ENCODE measurements at regions not wholly inside any gene's neighbourhood (a gene's known extent, or its start where the extent isn't known, plus 50 kb on each side); places are given as distances from the start of the nearest gene placed in this dataset.

- H3K4me3 ChIP-seq (ENCODE audit: low read length): no peak overlapping the region
- H3K27me3 ChIP-seq (replicated peaks; ENCODE audit: control insufficient read depth, insufficient read depth, low read length): no peaks in the 10 kb centered on the region
- H3K4me1 ChIP-seq (ENCODE audit: control insufficient read depth, insufficient read depth, low read length): peaks cover 23% of the 10 kb centered on the region
- DNase-seq (ENCODE audit: low read depth): no peak
- H3K36me3 ChIP-seq (ENCODE audit: control insufficient read depth, insufficient read depth, low read length, severe bottlenecking): no peaks in the 10 kb centered on the region
- H3K9ac ChIP-seq (ENCODE audit: low read length): no peak overlapping the region
- H3K9me3 ChIP-seq (ENCODE audit: control insufficient read depth, low read length): no peaks in the 10 kb centered on the region
These were observed 61.5 kb upstream of the GALNT10 start for GRCh38 chr5:154129013-154129412.

GRCh38 chr5:154129921-154130320 is 60.6 kb upstream of the GALNT10 start:
- H3K9me3 ChIP-seq (ENCODE audit: control insufficient read depth, low read length): no peaks in the 10 kb centered on the region
- DNase-seq (ENCODE audit: low read depth): no peak
- H3K4me1 ChIP-seq (ENCODE audit: control insufficient read depth, insufficient read depth, low read length): peaks cover 23% of the 10 kb centered on the region
- H3K9ac ChIP-seq (ENCODE audit: low read length): no peak overlapping the region
- H3K4me3 ChIP-seq (ENCODE audit: low read length): no peak overlapping the region
- no peaks in the 10 kb centered on the region for H3K36me3 ChIP-seq (ENCODE audit: control insufficient read depth, insufficient read depth, low read length, severe bottlenecking)
- peaks cover 3% of the 10 kb centered on the region for H3K27me3 ChIP-seq (replicated peaks; ENCODE audit: control insufficient read depth, insufficient read depth, low read length)

- H3K9me3 ChIP-seq (ENCODE audit: control insufficient read depth, low read length): no peaks in the 10 kb centered on the region
- peaks cover 3% of the 10 kb centered on the region for H3K27me3 ChIP-seq (replicated peaks; ENCODE audit: control insufficient read depth, insufficient read depth, low read length)
- DNase-seq (ENCODE audit: low read depth): no peak
- H3K9ac ChIP-seq (ENCODE audit: low read length): no peak overlapping the region
- H3K4me1 ChIP-seq (ENCODE audit: control insufficient read depth, insufficient read depth, low read length): peaks cover 23% of the 10 kb centered on the region
- no peaks in the 10 kb centered on the region for H3K36me3 ChIP-seq (ENCODE audit: control insufficient read depth, insufficient read depth, low read length, severe bottlenecking)
- no peak overlapping the region for H3K4me3 ChIP-seq (ENCODE audit: low read length)
These were observed 58.7 kb upstream of the GALNT10 start for GRCh38 chr5:154131817-154132216.

GRCh38 chr5:154132718-154133307 is 57.7 kb upstream of the GALNT10 start:
- Histone ChIP-seq H3K4me3 (ENCODE audit: low read length) (no peak overlapping the region), H3K9me3 (ENCODE audit: control insufficient read depth, low read length) (no peaks in the 10 kb centered on the region), H3K36me3 (ENCODE audit: control insufficient read depth, insufficient read depth, low read length, severe bottlenecking) (no peaks in the 10 kb centered on the region), H3K9ac (ENCODE audit: low read length) (no peak overlapping the region), H3K27me3 (replicated peaks; ENCODE audit: control insufficient read depth, insufficient read depth, low read length) (peaks cover 3% of the 10 kb centered on the region), H3K4me1 (ENCODE audit: control insufficient read depth, insufficient read depth, low read length) (peaks cover 23% of the 10 kb centered on the region)
- no peak for DNase-seq (ENCODE audit: low read depth)

GRCh38 chr5:154133591-154133990 is 56.9 kb upstream of the GALNT10 start:
- Histone ChIP-seq H3K27me3 (replicated peaks; ENCODE audit: control insufficient read depth, insufficient read depth, low read length) (peaks cover 3% of the 10 kb centered on the region), H3K4me3 (ENCODE audit: low read length) (no peak overlapping the region), H3K4me1 (ENCODE audit: control insufficient read depth, insufficient read depth, low read length) (peaks cover 24% of the 10 kb centered on the region), H3K9ac (ENCODE audit: low read length) (no peak overlapping the region), H3K36me3 (ENCODE audit: control insufficient read depth, insufficient read depth, low read length, severe bottlenecking) (no peaks in the 10 kb centered on the region), H3K9me3 (ENCODE audit: control insufficient read depth, low read length) (no peaks in the 10 kb centered on the region)
- DNase-seq (ENCODE audit: low read depth): no peak

GRCh38 chr5:154134499-154134898 is 56.0 kb upstream of the GALNT10 start:
- DNase-seq (ENCODE audit: low read depth): no peak
- H3K9me3 ChIP-seq (ENCODE audit: control insufficient read depth, low read length): no peaks in the 10 kb centered on the region
- H3K9ac ChIP-seq (ENCODE audit: low read length): no peak overlapping the region
- no peaks in the 10 kb centered on the region for H3K36me3 ChIP-seq (ENCODE audit: control insufficient read depth, insufficient read depth, low read length, severe bottlenecking)
- H3K4me3 ChIP-seq (ENCODE audit: low read length): no peak overlapping the region
- peaks cover 3% of the 10 kb centered on the region for H3K27me3 ChIP-seq (replicated peaks; ENCODE audit: control insufficient read depth, insufficient read depth, low read length)
- peaks cover 30% of the 10 kb centered on the region for H3K4me1 ChIP-seq (ENCODE audit: control insufficient read depth, insufficient read depth, low read length)

GRCh38 chr5:154135125-154135817 is 55.3 kb upstream of the GALNT10 start:
- H3K4me3 ChIP-seq (ENCODE audit: low read length): no peak overlapping the region
- DNase-seq (ENCODE audit: low read depth): no peak
- H3K9ac ChIP-seq (ENCODE audit: low read length): no peak overlapping the region
- peaks cover 30% of the 10 kb centered on the region for H3K4me1 ChIP-seq (ENCODE audit: control insufficient read depth, insufficient read depth, low read length)
- peaks cover 9% of the 10 kb centered on the region for H3K27me3 ChIP-seq (replicated peaks; ENCODE audit: control insufficient read depth, insufficient read depth, low read length)
- no peaks in the 10 kb centered on the region for H3K9me3 ChIP-seq (ENCODE audit: control insufficient read depth, low read length)
- H3K36me3 ChIP-seq (ENCODE audit: control insufficient read depth, insufficient read depth, low read length, severe bottlenecking): no peaks in the 10 kb centered on the region

GRCh38 chr5:154136141-154136540 is 54.4 kb upstream of the GALNT10 start:
- no peak overlapping the region for H3K4me3 ChIP-seq (ENCODE audit: low read length)
- H3K9me3 ChIP-seq (ENCODE audit: control insufficient read depth, low read length): no peaks in the 10 kb centered on the region
- H3K27me3 ChIP-seq (replicated peaks; ENCODE audit: control insufficient read depth, insufficient read depth, low read length): peaks cover 14% of the 10 kb centered on the region
- no peaks in the 10 kb centered on the region for H3K36me3 ChIP-seq (ENCODE audit: control insufficient read depth, insufficient read depth, low read length, severe bottlenecking)
- H3K4me1 ChIP-seq (ENCODE audit: control insufficient read depth, insufficient read depth, low read length): peaks cover 25% of the 10 kb centered on the region
- no peak for DNase-seq (ENCODE audit: low read depth)
- no peak overlapping the region for H3K9ac ChIP-seq (ENCODE audit: low read length)

GRCh38 chr5:154138701-154139100 is 51.8 kb upstream of the GALNT10 start:
- peaks cover 20% of the 10 kb centered on the region for H3K4me1 ChIP-seq (ENCODE audit: control insufficient read depth, insufficient read depth, low read length)
- H3K4me3 ChIP-seq (ENCODE audit: low read length): no peak overlapping the region
- H3K9me3 ChIP-seq (ENCODE audit: control insufficient read depth, low read length): no peaks in the 10 kb centered on the region
- H3K9ac ChIP-seq (ENCODE audit: low read length): no peak overlapping the region
- peaks cover 17% of the 10 kb centered on the region for H3K27me3 ChIP-seq (replicated peaks; ENCODE audit: control insufficient read depth, insufficient read depth, low read length)
- H3K36me3 ChIP-seq (ENCODE audit: control insufficient read depth, insufficient read depth, low read length, severe bottlenecking): no peaks in the 10 kb centered on the region
- peak; percentile 17 for DNase-seq (ENCODE audit: low read depth)

- peaks cover 17% of the 10 kb centered on the region for H3K27me3 ChIP-seq (replicated peaks; ENCODE audit: control insufficient read depth, insufficient read depth, low read length)
- H3K4me3 ChIP-seq (ENCODE audit: low read length): no peak overlapping the region
- peaks cover 20% of the 10 kb centered on the region for H3K4me1 ChIP-seq (ENCODE audit: control insufficient read depth, insufficient read depth, low read length)
- no peak for DNase-seq (ENCODE audit: low read depth)
- H3K36me3 ChIP-seq (ENCODE audit: control insufficient read depth, insufficient read depth, low read length, severe bottlenecking): no peaks in the 10 kb centered on the region
- H3K9me3 ChIP-seq (ENCODE audit: control insufficient read depth, low read length): no peaks in the 10 kb centered on the region
- no peak overlapping the region for H3K9ac ChIP-seq (ENCODE audit: low read length)
These were observed 50.2 kb upstream of the GALNT10 start for GRCh38 chr5:154140381-154140780.
